GM21619 (cell line): ENCODE measurements at regions not wholly inside any gene's neighbourhood (a gene's known extent, or its start where the extent isn't known, plus 50 kb on each side); places are given as distances from the start of the nearest gene placed in this dataset.
"Not testable (repeated sequence)": the region's sequence is repeated elsewhere in the genome, so short reads cannot be mapped to it uniquely, and the experiment has no call there.

Experiments
- ATAC-seq: cut with Tn5 transposase; IDR thresholded peaks from one replicate; pipeline ENCODE4 v1.9.1; 2021; ENCODE audit not compliant: unreplicated experiment

DNA sequence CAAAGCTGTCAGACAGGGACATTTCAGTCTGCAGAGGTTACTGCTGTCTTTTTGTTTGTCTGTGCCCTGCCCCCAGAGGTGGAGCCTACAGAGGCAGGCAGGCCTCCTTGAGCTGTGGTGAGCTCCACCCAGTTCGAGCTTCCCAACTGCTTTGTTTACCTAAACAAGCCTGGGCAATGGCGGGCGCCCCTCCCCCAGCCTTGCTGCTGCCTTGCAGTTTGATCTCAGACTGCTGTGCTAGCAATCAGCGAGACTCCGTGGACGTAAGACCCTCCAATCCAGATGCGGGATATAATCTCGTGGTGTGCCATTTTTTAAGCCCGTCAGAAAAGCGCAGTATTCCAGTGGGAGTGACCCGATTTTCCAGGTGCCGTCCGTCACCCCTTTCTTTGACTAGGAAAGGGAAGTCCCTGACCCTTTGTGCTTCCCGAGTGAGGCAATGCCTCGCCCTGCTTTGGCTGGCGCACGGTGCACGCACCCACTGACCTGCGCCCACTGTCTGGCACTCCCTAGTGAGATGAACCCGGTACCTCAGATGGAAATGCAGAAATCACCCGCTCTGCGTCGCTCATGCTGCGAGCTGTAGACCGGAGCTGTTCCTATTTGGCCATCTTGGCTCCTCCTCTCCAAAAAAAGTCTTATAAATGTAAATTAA is 54.1 kb upstream of the RIMS1 start:
- not testable (repeated sequence) for ATAC-seq
